Left cardiac atrium (tissue), 4 donors: ENCODE measurements at regions not wholly inside any gene's neighbourhood (a gene's known extent, or its start where the extent isn't known, plus 50 kb on each side); places are given as distances from the start of the nearest gene placed in this dataset.
"Not testable (repeated sequence)": the region's sequence is repeated elsewhere in the genome, so short reads cannot be mapped to it uniquely, and the experiment has no call there.

Experiments
- ATAC-seq, 2 donors: fragments of 200-7000 bp; cut with Tn5 transposase; one replicate each; pipeline ENCODE4 v1.9.1; 2020; ENCODE audit warnings: mild to moderate bottlenecking in 2 of 2, moderate library complexity in 2 of 2
- DNase-seq: peaks from one replicate; pipeline ENCODE4 v3.0.0-alpha.2; 2020
- intact Hi-C, 2 donors: fragments of 100-400 bp; cut with DNase I; formaldehyde crosslinking; loops; one replicate each; pipeline versions ENCODE4 v1.14.1 to v1.15.1; 2022 to 2023
- microRNA-seq, 2 donors: library from miRNA; unstranded; fragments of <30 nt; microRNA quantifications; one replicate each; pipeline ENCODE4 v1.2.0, GENCODE V29; 2020
- donor health status: DM: no; HTN: yes; CAD: no.
- donor health status: DM: no; HTN: yes; CAD: no; lungs with severe emphysema.
- donor health status: DM: yes; HTN: yes; CAD: no.
- donor health status: Dilated cardiomyopathy.

GRCh38 chr4:174402470-174403176 lies 118.9 kb downstream of the CEP44 start:
- ATAC-seq (no peak), DNase-seq (no peak)
- intact Hi-C loops: no loop called here

- intact Hi-C loops: no loop called here
- DNase-seq: no peak
- ATAC-seq: no peak
These were observed 117.9 kb downstream of the CEP44 start for GRCh38 chr4:174401471-174402130.

GRCh38 chr4:174400603-174401302 lies 117.0 kb downstream of the CEP44 start:
- ATAC-seq, intact Hi-C loops, DNase-seq: not testable (repeated sequence)

- peak in 1 of 2 donors; percentile 54 for ATAC-seq
- intact Hi-C loops: no loop called here
- no peak for DNase-seq
These were observed 115.0 kb downstream of the CEP44 start for GRCh38 chr4:174398728-174399127.

- ATAC-seq: no peak
- intact Hi-C loops: no loop called here
- DNase-seq: no peak
These were observed 113.8 kb downstream of the CEP44 start for GRCh38 chr4:174397366-174398155.

- no peak for DNase-seq
- intact Hi-C loops: no loop called here
- no peak for ATAC-seq
These were observed 112.9 kb downstream of the CEP44 start for GRCh38 chr4:174396599-174397110.

- no peak for ATAC-seq
- intact Hi-C loops: no loop called here
- DNase-seq: no peak
These were observed 111.2 kb downstream of the CEP44 start for GRCh38 chr4:174394915-174395314.

GRCh38 chr4:174389439-174389838 lies 105.7 kb downstream of the CEP44 start:
- ATAC-seq (no peak), DNase-seq (no peak)
- intact Hi-C loops: no loop called here

GRCh38 chr4:174388461-174389145 lies 104.9 kb downstream of the CEP44 start:
- DNase-seq: no peak
- ATAC-seq: no peak
- intact Hi-C loops: no loop called here

GRCh38 chr4:174387721-174388120 lies 104.0 kb downstream of the CEP44 start:
- intact Hi-C loops: no loop called here
- DNase-seq (no peak), ATAC-seq (no peak)

GRCh38 chr4:174387143-174387542 lies 103.4 kb downstream of the CEP44 start:
- ATAC-seq (no peak), DNase-seq (no peak)
- intact Hi-C loops: no loop called here

- ATAC-seq (no peak), DNase-seq (no peak)
- intact Hi-C loops: no loop called here
These were observed 100.1 kb downstream of the CEP44 start for GRCh38 chr4:174383783-174384182.

- DNase-seq, intact Hi-C loops, ATAC-seq: not testable (repeated sequence)
These were observed 99.4 kb downstream of the CEP44 start for GRCh38 chr4:174382938-174383605.

Small RNA genes lying in the stretch of these regions (microRNA-seq; reads per million reads assigned to microRNA genes)
- 0 reads per million in 2 donors for gene MIR4276
